ENCODE measurements at regions not wholly inside any gene's neighbourhood (a gene's known extent, or its start where the extent isn't known, plus 50 kb on each side); places are given as distances from the start of the nearest gene placed in this dataset.

GRCh38 chr16:80404847-80405246 lies 135.9 kb upstream of the DYNLRB2 start:
- TF ChIP-seq AFF4 (CRISPR knock-in tag; IDR thresholded peaks at IDR 0.05; ENCODE audit: borderline replicate concordance) (no peak), ATF1 (CRISPR knock-in tag; IDR thresholded peaks at IDR 0.05) (no peak), CTCF (IDR thresholded peaks at IDR 0.05) (no peak), NFYB (CRISPR knock-in tag; conservative IDR thresholded peaks at IDR 0.05; ENCODE audit: low read depth) (no peak), USF1 (CRISPR knock-in tag; IDR thresholded peaks at IDR 0.05) (no peak), ZNF263 (CRISPR knock-in tag; IDR thresholded peaks at IDR 0.05; ENCODE audit: low read depth) (no peak), ZNF219 (CRISPR knock-in tag; IDR thresholded peaks at IDR 0.05; ENCODE audit: borderline replicate concordance) (no peak), CBFB (CRISPR knock-in tag; IDR thresholded peaks at IDR 0.05; ENCODE audit: low read depth) (no peak), USF2 (CRISPR knock-in tag; IDR thresholded peaks at IDR 0.05) (no peak), CREB1 (CRISPR knock-in tag; IDR thresholded peaks at IDR 0.05) (no peak), ZSCAN18 (CRISPR knock-in tag; IDR thresholded peaks at IDR 0.05) (no peak), ELF4 (CRISPR knock-in tag; IDR thresholded peaks at IDR 0.05; ENCODE audit: low read depth) (no peak)

Data from WTC11 (cell line).